ENCODE measurements at regions not wholly inside any gene's neighbourhood (a gene's known extent, or its start where the extent isn't known, plus 50 kb on each side); places are given as distances from the start of the nearest gene placed in this dataset.
"Not testable (repeated sequence)": the region's sequence is repeated elsewhere in the genome, so short reads cannot be mapped to it uniquely, and the experiment has no call there.

GRCh38 chr15:26073430-26074333 is 210.6 kb upstream of the ATP10A start:
- no peaks in the 10 kb centered on the region for H3K4me1 ChIP-seq (ENCODE audit: control insufficient read depth, insufficient read depth, low read length)
- no peak overlapping the region for H3K27ac ChIP-seq (ENCODE audit: low read depth, low read length)
- no peaks in the 10 kb centered on the region for H3K36me3 ChIP-seq (ENCODE audit: control insufficient read depth, insufficient read depth, low read length)
- no peaks in the 10 kb centered on the region for H3K27me3 ChIP-seq (ENCODE audit: control insufficient read depth, insufficient read depth, low read length)
- no peak overlapping the region for H3K4me3 ChIP-seq (ENCODE audit: low read length)
- H3K9ac ChIP-seq (ENCODE audit: low read length): no peak overlapping the region

GRCh38 chr15:26070095-26070532 is 207.0 kb upstream of the ATP10A start:
- no peaks in the 10 kb centered on the region for H3K36me3 ChIP-seq (ENCODE audit: control insufficient read depth, insufficient read depth, low read length)
- no peak overlapping the region for H3K4me3 ChIP-seq (ENCODE audit: low read length)
- H3K4me1 ChIP-seq (ENCODE audit: control insufficient read depth, insufficient read depth, low read length): no peaks in the 10 kb centered on the region
- H3K27me3 ChIP-seq (ENCODE audit: control insufficient read depth, insufficient read depth, low read length): no peaks in the 10 kb centered on the region
- H3K9ac ChIP-seq (ENCODE audit: low read length): no peak overlapping the region
- no peak overlapping the region for H3K27ac ChIP-seq (ENCODE audit: low read depth, low read length)

GRCh38 chr15:26069231-26069641 is 206.1 kb upstream of the ATP10A start:
- H3K9ac ChIP-seq (ENCODE audit: low read length): no peak overlapping the region
- no peaks in the 10 kb centered on the region for H3K4me1 ChIP-seq (ENCODE audit: control insufficient read depth, insufficient read depth, low read length)
- no peaks in the 10 kb centered on the region for H3K27me3 ChIP-seq (ENCODE audit: control insufficient read depth, insufficient read depth, low read length)
- H3K27ac ChIP-seq (ENCODE audit: low read depth, low read length): no peak overlapping the region
- H3K36me3 ChIP-seq (ENCODE audit: control insufficient read depth, insufficient read depth, low read length): no peaks in the 10 kb centered on the region
- H3K4me3 ChIP-seq (ENCODE audit: low read length): no peak overlapping the region

- no peak overlapping the region for H3K4me3 ChIP-seq (ENCODE audit: low read length)
- H3K4me1 ChIP-seq (ENCODE audit: control insufficient read depth, insufficient read depth, low read length): no peaks in the 10 kb centered on the region
- no peak overlapping the region for H3K9ac ChIP-seq (ENCODE audit: low read length)
- no peaks in the 10 kb centered on the region for H3K27me3 ChIP-seq (ENCODE audit: control insufficient read depth, insufficient read depth, low read length)
- no peak overlapping the region for H3K27ac ChIP-seq (ENCODE audit: low read depth, low read length)
- no peaks in the 10 kb centered on the region for H3K36me3 ChIP-seq (ENCODE audit: control insufficient read depth, insufficient read depth, low read length)
Observed at GRCh38 chr15:26066896-26067295, 203.8 kb upstream of the ATP10A start.

- H3K27me3 ChIP-seq (ENCODE audit: control insufficient read depth, insufficient read depth, low read length): no peaks in the 10 kb centered on the region
- no peaks in the 10 kb centered on the region for H3K4me1 ChIP-seq (ENCODE audit: control insufficient read depth, insufficient read depth, low read length)
- H3K9ac ChIP-seq (ENCODE audit: low read length): no peak overlapping the region
- no peak overlapping the region for H3K27ac ChIP-seq (ENCODE audit: low read depth, low read length)
- H3K36me3 ChIP-seq (ENCODE audit: control insufficient read depth, insufficient read depth, low read length): no peaks in the 10 kb centered on the region
- H3K4me3 ChIP-seq (ENCODE audit: low read length): no peak overlapping the region
Observed at GRCh38 chr15:26065723-26066122, 202.6 kb upstream of the ATP10A start.

GRCh38 chr15:26061248-26061647 is 198.1 kb upstream of the ATP10A start:
- Histone ChIP-seq H3K36me3 (ENCODE audit: control insufficient read depth, insufficient read depth, low read length) (no peaks in the 10 kb centered on the region), H3K9ac (ENCODE audit: low read length) (no peak overlapping the region), H3K27ac (ENCODE audit: low read depth, low read length) (no peak overlapping the region), H3K27me3 (ENCODE audit: control insufficient read depth, insufficient read depth, low read length) (no peaks in the 10 kb centered on the region), H3K4me3 (ENCODE audit: low read length) (no peak overlapping the region), H3K4me1 (ENCODE audit: control insufficient read depth, insufficient read depth, low read length) (no peaks in the 10 kb centered on the region)

- H3K9ac ChIP-seq (ENCODE audit: low read length); H3K27me3 ChIP-seq (ENCODE audit: control insufficient read depth, insufficient read depth, low read length); H3K4me1 ChIP-seq (ENCODE audit: control insufficient read depth, insufficient read depth, low read length); H3K27ac ChIP-seq (ENCODE audit: low read depth, low read length); H3K4me3 ChIP-seq (ENCODE audit: low read length); H3K36me3 ChIP-seq (ENCODE audit: control insufficient read depth, insufficient read depth, low read length): not testable (repeated sequence)
Observed at GRCh38 chr15:26056766-26057165, 193.6 kb upstream of the ATP10A start.

- no peak overlapping the region for H3K27ac ChIP-seq (ENCODE audit: low read depth, low read length)
- no peak overlapping the region for H3K4me3 ChIP-seq (ENCODE audit: low read length)
- peaks cover 3% of the 10 kb centered on the region for H3K4me1 ChIP-seq (ENCODE audit: control insufficient read depth, insufficient read depth, low read length)
Observed at GRCh38 chr15:26051761-26052675, 188.9 kb upstream of the ATP10A start.

GRCh38 chr15:26050984-26051383 is 187.9 kb upstream of the ATP10A start:
- Histone ChIP-seq H3K9ac (ENCODE audit: low read length) (no peak overlapping the region), H3K27ac (ENCODE audit: low read depth, low read length) (no peak overlapping the region), H3K4me3 (ENCODE audit: low read length) (no peak overlapping the region), H3K27me3 (ENCODE audit: control insufficient read depth, insufficient read depth, low read length) (no peaks in the 10 kb centered on the region), H3K36me3 (ENCODE audit: control insufficient read depth, insufficient read depth, low read length) (no peaks in the 10 kb centered on the region), H3K4me1 (ENCODE audit: control insufficient read depth, insufficient read depth, low read length) (peaks cover 3% of the 10 kb centered on the region)

More at GRCh38 chr15:26051761-26052675, 188.9 kb upstream of the ATP10A start:
- H3K36me3 ChIP-seq (ENCODE audit: control insufficient read depth, insufficient read depth, low read length): no peaks in the 10 kb centered on the region
- H3K27me3 ChIP-seq (ENCODE audit: control insufficient read depth, insufficient read depth, low read length): no peaks in the 10 kb centered on the region
- H3K9ac ChIP-seq (ENCODE audit: low read length): no peak overlapping the region

GRCh38 chr15:26049900-26050657 is 187.0 kb upstream of the ATP10A start:
- Histone ChIP-seq H3K4me3 (ENCODE audit: low read length) (no peak overlapping the region), H3K9ac (ENCODE audit: low read length) (no peak overlapping the region), H3K27ac (ENCODE audit: low read depth, low read length) (no peak overlapping the region), H3K36me3 (ENCODE audit: control insufficient read depth, insufficient read depth, low read length) (no peaks in the 10 kb centered on the region), H3K4me1 (ENCODE audit: control insufficient read depth, insufficient read depth, low read length) (peaks cover 3% of the 10 kb centered on the region), H3K27me3 (ENCODE audit: control insufficient read depth, insufficient read depth, low read length) (no peaks in the 10 kb centered on the region)

- Histone ChIP-seq H3K27me3 (ENCODE audit: control insufficient read depth, insufficient read depth, low read length) (no peaks in the 10 kb centered on the region), H3K36me3 (ENCODE audit: control insufficient read depth, insufficient read depth, low read length) (no peaks in the 10 kb centered on the region), H3K27ac (ENCODE audit: low read depth, low read length) (no peak overlapping the region), H3K4me3 (ENCODE audit: low read length) (no peak overlapping the region), H3K4me1 (ENCODE audit: control insufficient read depth, insufficient read depth, low read length) (peaks cover 3% of the 10 kb centered on the region), H3K9ac (ENCODE audit: low read length) (no peak overlapping the region)
Observed at GRCh38 chr15:26048669-26049068, 185.5 kb upstream of the ATP10A start.

GRCh38 chr15:26045516-26045915 is 182.4 kb upstream of the ATP10A start:
- H3K4me1 ChIP-seq (ENCODE audit: control insufficient read depth, insufficient read depth, low read length): no peaks in the 10 kb centered on the region
- H3K27ac ChIP-seq (ENCODE audit: low read depth, low read length): no peak overlapping the region
- H3K36me3 ChIP-seq (ENCODE audit: control insufficient read depth, insufficient read depth, low read length): no peaks in the 10 kb centered on the region
- no peak overlapping the region for H3K4me3 ChIP-seq (ENCODE audit: low read length)
- no peak overlapping the region for H3K9ac ChIP-seq (ENCODE audit: low read length)
- H3K27me3 ChIP-seq (ENCODE audit: control insufficient read depth, insufficient read depth, low read length): no peaks in the 10 kb centered on the region

Data from rectal smooth muscle tissue (tissue), 1 donor.